ENCODE measurements at regions not wholly inside any gene's neighbourhood (a gene's known extent, or its start where the extent isn't known, plus 50 kb on each side); places are given as distances from the start of the nearest gene placed in this dataset.

DNA sequence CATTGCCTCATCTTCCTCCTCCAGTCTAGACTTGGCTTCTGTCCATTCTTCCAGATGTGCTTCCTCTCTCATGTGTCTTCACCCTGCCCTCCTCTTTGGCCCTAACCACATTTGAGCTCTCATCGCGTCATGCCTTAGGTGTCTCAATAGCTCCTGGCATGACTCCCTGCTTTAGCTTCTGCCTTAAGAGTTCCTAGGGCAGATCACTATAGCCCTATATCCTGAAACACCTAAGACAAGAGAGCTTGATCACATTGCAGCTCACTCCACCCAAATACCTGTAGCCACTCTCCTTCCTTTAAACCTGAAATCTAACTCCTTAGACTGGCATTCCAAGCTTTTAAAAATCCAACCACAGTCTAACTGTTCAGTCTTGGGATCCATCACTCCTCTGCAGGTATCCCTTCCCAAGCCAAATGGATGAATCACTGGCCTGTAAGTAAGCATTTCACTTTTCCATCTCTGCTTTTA lies 69.0 kb upstream of the STXBP5 start:
- H3K4me3 ChIP-seq (ENCODE audit: low read length) = no peak overlapping the region
- no peak overlapping the region for H3K9ac ChIP-seq (ENCODE audit: low read length)
- no peak overlapping the region for H3K4me2 ChIP-seq (ENCODE audit: low read depth, low read length)
- H3F3A ChIP-seq (ENCODE audit: insufficient read depth, low read length) = no peaks in the 10 kb centered on the region
- H3K9me2 ChIP-seq (replicated peaks; ENCODE audit: insufficient read depth, low read length) = no peaks in the 10 kb centered on the region
- H4K20me1 ChIP-seq (ENCODE audit: insufficient read depth, low read length) = no peaks in the 10 kb centered on the region
- H3K9me3 ChIP-seq (replicated peaks; ENCODE audit: insufficient read depth, low read length) = no peaks in the 10 kb centered on the region
- no peaks in the 10 kb centered on the region for H3K36me3 ChIP-seq (replicated peaks; ENCODE audit: insufficient read depth, low read length)
- no peaks in the 10 kb centered on the region for H3K79me2 ChIP-seq (ENCODE audit: low read length)
- H2AFZ ChIP-seq (ENCODE audit: low read length) = no peak overlapping the region
- no peaks in the 10 kb centered on the region for H3K27me3 ChIP-seq (replicated peaks; ENCODE audit: insufficient read depth, low read length)
- H3K27ac ChIP-seq (ENCODE audit: low read length) = no peak overlapping the region
- no peak for DNase-seq
- no peak for TF ChIP-seq EZH2 (optimal IDR thresholded peaks at IDR 0.05; ENCODE audit: low read depth, low read length)
- TF ChIP-seq, protein P1, sequence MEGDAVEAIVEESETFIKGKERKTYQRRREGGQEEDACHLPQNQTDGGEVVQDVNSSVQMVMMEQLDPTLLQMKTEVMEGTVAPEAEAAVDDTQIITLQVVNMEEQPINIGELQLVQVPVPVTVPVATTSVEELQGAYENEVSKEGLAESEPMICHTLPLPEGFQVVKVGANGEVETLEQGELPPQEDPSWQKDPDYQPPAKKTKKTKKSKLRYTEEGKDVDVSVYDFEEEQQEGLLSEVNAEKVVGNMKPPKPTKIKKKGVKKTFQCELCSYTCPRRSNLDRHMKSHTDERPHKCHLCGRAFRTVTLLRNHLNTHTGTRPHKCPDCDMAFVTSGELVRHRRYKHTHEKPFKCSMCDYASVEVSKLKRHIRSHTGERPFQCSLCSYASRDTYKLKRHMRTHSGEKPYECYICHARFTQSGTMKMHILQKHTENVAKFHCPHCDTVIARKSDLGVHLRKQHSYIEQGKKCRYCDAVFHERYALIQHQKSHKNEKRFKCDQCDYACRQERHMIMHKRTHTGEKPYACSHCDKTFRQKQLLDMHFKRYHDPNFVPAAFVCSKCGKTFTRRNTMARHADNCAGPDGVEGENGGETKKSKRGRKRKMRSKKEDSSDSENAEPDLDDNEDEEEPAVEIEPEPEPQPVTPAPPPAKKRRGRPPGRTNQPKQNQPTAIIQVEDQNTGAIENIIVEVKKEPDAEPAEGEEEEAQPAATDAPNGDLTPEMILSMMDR (IDR thresholded peaks at IDR 0.05; ENCODE audit: low read length) = no peak
- TF ChIP-seq EZH2phosphoT487 (IDR thresholded peaks at IDR 0.05; ENCODE audit: low read length) = no peak
- no peaks in the 10 kb centered on the region for H3K4me1 ChIP-seq (ENCODE audit: low read length)

DNA sequence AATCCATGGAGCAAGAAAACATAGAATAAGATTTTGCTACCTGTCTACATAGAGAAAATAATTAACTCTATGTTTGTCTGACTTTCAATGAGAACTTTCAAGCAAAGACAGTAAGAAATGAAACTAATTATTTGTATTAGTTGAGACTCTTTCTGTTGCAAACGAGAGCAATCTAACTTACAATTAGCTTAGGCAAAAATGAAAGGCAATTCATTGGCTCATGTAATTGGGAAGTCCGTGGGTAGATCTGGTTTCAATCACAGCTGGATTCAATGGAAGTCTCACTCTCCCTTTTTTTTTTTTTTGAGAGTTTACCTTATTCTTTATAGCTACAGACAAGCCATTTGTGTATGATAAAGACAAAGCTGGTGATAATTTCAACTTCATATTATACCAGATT lies 68.2 kb upstream of the STXBP5 start:
- Histone ChIP-seq H2AFZ (ENCODE audit: low read length) (no peak overlapping the region), H3K9me2 (replicated peaks; ENCODE audit: insufficient read depth, low read length) (no peaks in the 10 kb centered on the region), H4K20me1 (ENCODE audit: insufficient read depth, low read length) (no peaks in the 10 kb centered on the region), H3K27ac (ENCODE audit: low read length) (no peak overlapping the region), H3F3A (ENCODE audit: insufficient read depth, low read length) (no peaks in the 10 kb centered on the region), H3K79me2 (ENCODE audit: low read length) (no peaks in the 10 kb centered on the region), H3K9me3 (replicated peaks; ENCODE audit: insufficient read depth, low read length) (no peaks in the 10 kb centered on the region), H3K36me3 (replicated peaks; ENCODE audit: insufficient read depth, low read length) (no peaks in the 10 kb centered on the region), H3K4me1 (ENCODE audit: low read length) (no peaks in the 10 kb centered on the region), H3K27me3 (replicated peaks; ENCODE audit: insufficient read depth, low read length) (no peaks in the 10 kb centered on the region), H3K4me2 (ENCODE audit: low read depth, low read length) (no peak overlapping the region), H3K9ac (ENCODE audit: low read length) (no peak overlapping the region), H3K4me3 (ENCODE audit: low read length) (no peak overlapping the region)
- DNase-seq = no peak
- TF ChIP-seq EZH2 (optimal IDR thresholded peaks at IDR 0.05; ENCODE audit: low read depth, low read length) (no peak), EZH2phosphoT487 (IDR thresholded peaks at IDR 0.05; ENCODE audit: low read length) (no peak)
- TF ChIP-seq, protein P1 (IDR thresholded peaks at IDR 0.05; ENCODE audit: low read length) = no peak

DNA sequence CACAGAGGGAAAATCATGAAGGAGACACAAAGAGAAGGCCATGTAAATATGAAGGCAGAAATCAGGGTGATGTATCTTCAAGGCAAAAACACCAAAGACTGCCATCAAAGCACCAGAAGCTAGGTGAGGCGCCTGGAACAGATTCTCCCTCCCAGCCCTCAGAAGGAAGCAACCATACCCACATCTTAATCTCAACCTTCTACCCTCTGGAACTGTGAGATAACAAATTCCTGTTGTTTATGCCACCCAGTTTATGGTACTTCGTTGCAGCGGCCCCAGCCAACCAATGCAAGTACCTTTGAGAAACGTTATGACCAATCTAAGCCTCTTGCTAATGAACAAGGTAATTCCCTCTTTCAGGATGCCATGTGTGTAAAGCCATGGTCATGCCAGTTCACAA lies 66.2 kb upstream of the STXBP5 start:
- H3K27me3 ChIP-seq (replicated peaks; ENCODE audit: insufficient read depth, low read length) = no peaks in the 10 kb centered on the region
- no peaks in the 10 kb centered on the region for H3K9me3 ChIP-seq (replicated peaks; ENCODE audit: insufficient read depth, low read length)
- no peak overlapping the region for H3K27ac ChIP-seq (ENCODE audit: low read length)
- no peak overlapping the region for H3K4me2 ChIP-seq (ENCODE audit: low read depth, low read length)
- no peak overlapping the region for H3K4me3 ChIP-seq (ENCODE audit: low read length)
- TF ChIP-seq, protein P1 (IDR thresholded peaks at IDR 0.05; ENCODE audit: low read length) = no peak
- TF ChIP-seq EZH2 (optimal IDR thresholded peaks at IDR 0.05; ENCODE audit: low read depth, low read length) (no peak), EZH2phosphoT487 (IDR thresholded peaks at IDR 0.05; ENCODE audit: low read length) (no peak)
- no peaks in the 10 kb centered on the region for H3K36me3 ChIP-seq (replicated peaks; ENCODE audit: insufficient read depth, low read length)
- H3K4me1 ChIP-seq (ENCODE audit: low read length) = no peaks in the 10 kb centered on the region
- no peak for DNase-seq
- H4K20me1 ChIP-seq (ENCODE audit: insufficient read depth, low read length) = no peaks in the 10 kb centered on the region
- H3K9ac ChIP-seq (ENCODE audit: low read length) = no peak overlapping the region
- H3K79me2 ChIP-seq (ENCODE audit: low read length) = no peaks in the 10 kb centered on the region
- no peaks in the 10 kb centered on the region for H3F3A ChIP-seq (ENCODE audit: insufficient read depth, low read length)
- no peak overlapping the region for H2AFZ ChIP-seq (ENCODE audit: low read length)
- no peaks in the 10 kb centered on the region for H3K9me2 ChIP-seq (replicated peaks; ENCODE audit: insufficient read depth, low read length)

Data from MM.1S (cell line).